ENCODE measurements at regions not wholly inside any gene's neighbourhood (a gene's known extent, or its start where the extent isn't known, plus 50 kb on each side); places are given as distances from the start of the nearest gene placed in this dataset.

DNA sequence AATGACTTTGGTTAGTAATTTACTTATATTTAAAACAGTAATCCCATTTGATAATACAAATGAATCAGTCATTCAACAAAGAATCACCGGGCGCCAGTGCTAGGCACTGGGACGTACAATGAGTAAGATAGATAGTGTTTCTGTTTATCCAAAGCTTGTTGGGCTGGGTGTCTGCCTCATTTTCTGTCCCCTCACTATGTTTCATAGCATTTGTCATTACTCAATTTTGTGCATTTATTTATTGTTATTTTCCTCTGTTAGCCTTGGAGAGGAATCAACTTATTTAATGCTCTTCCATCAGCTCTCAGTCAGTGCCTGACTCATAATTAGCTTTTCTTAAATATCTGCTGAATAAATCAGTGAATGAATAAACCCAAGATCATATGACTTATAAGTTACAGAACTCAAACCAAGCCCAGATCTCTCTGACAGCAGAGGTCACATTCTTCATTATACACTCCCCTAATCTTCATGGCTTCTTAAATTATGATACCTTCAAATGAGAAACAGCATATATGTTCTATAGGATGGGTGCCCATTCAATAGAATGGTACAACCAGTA lies 86.2 kb downstream of the TSPAN8 start:
- DNase-seq (ENCODE audit: low spot score): no peak

DNA sequence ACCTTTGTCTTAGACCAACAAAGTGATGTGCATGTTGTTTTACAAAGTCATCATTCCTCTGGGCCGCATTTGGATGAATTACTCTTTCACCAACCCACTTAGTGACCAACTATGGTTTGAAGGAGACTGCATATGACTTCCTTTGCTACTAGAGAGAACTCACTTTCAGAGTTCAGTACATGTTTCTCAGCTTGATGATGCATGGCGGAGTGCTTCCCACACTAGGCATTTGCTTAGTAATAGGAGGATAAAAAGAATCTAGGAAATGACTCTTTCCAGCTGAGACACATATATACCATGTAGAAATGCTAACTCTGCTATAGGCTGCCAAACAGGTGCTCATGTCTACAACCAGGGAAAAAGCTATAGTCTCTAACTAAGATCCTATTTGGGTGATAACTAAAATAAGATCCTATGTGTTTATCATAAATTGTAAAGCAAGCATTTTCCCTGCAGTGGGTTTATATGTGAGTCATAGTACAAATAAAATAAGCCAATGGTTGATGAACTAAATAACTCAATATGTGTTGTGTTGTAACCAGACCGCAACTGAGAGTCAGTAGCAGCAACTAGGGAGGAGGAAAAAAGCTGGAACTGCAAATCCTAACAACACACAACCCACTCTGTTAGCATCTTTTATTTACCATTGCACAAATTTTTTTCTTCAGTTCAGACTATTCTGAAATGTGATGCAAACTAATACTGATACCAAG lies 87.2 kb downstream of the TSPAN8 start:
- no peak for DNase-seq (ENCODE audit: low spot score)

DNA sequence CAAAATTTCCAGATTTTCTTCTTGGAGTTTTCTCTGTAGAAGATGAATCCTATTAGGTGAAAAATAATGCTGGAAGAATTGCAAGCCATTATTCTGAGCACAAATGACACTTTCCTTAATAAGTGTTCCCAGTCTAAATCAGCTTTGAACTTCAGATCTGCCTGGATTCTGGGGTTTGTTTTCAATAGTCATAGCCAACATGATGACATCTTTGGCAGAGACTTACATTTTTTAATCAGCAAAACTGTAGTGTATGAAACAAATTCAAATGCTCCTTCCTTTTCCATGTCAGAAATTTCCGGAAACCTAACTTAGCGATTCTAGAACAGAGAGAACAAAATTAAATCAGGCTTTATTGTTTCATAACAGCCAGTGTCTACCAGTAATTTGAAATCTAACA lies 88.5 kb downstream of the TSPAN8 start:
- DNase-seq (ENCODE audit: low spot score): no peak

DNA sequence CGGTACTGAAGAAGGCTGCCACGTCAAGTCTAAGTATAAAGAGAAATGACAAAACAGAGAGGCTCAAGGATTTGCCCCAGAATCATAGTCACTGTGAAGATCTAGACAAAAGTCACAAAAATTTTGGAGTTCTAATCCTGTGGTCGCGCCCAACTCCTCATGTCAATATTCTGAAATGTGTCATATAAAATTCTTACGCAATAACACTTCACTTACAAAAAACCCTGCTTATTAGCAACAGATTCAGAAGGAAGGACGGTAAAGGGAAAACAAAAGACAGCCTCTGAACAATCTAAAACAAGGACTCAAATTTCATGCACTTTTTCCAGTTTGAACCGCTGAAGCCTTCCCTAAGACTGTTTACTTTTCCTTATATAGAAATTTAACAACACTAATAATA lies 94.7 kb downstream of the TSPAN8 start:
- no peak for DNase-seq (ENCODE audit: low spot score)

DNA sequence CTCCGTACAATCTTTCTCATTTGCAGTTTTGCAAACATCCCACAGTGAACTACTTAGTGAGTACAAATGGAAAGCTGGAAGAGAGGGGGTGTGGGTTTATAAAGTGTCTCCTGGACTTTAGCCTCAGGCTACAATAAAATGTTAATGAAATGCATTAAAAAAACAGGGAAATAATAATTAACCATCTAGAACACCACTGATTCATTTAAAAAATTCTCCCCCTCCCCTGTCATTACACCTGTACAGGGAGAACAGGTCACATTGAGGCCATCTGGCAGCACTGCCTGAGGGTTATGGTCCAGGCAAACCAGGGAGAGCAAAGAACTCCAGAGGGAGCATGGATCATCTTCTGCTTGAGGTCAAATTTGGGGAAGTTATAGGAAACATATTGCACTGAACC lies 96.3 kb downstream of the TSPAN8 start:
- DNase-seq (ENCODE audit: low spot score): no peak

DNA sequence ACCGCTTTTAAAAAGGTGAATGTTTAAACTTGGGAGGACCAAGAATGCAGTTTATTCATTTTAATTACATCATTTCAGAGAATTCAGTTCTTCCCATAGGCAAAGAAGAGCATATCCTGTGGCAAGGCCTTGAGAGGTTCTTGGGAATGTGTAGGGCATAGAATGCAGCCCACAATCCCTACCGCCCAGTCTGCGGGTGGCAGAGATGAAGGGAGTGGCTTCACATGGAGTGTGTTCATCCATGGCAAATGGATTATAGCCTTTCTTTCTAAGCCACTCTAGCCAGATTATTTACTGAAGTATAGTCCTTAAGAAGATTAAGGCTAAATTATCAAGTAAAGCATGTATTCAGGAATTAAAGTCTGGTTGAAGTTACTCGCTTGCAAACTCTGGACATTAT lies 97.4 kb downstream of the TSPAN8 start:
- DNase-seq (ENCODE audit: low spot score): no peak

DNA sequence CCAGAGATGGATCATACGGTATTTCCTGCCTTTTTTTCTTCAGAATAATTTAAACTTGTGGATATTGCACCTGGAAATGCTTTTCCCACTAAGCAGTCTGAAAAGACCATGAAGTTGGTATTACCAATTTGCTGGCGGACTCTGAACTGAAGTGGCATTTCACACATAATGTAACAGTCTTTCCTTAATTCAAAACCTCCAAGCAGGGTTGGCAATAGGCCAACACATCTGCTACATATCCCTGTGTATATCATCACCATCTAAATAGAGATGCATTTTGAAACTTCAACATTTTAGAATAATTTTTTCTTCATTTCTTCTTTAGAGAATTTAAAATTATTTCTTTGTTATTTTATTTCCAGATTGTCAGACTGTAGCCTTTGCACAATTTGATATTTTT lies 100.5 kb downstream of the TSPAN8 start:
- no peak for DNase-seq (ENCODE audit: low spot score)

DNA sequence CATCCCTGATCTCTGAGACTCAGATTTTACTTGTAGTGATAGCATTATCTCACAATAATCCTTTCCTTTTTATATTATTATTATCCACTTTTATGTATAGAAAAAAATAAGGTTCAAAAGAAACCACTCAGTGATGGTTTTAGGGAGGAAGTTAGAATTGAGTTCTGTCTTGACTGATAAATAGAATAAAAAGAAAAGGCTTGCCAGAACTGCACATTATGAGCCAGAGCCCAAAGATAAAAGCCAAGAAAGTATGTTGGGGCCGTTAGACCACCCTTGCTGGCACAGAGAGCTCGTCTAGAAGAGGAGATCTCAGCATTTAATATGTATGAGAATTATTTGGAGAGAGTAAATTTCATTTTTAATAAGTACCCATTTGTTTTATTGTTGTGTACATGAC lies 103.2 kb downstream of the TSPAN8 start:
- DNase-seq (ENCODE audit: low spot score): no peak

DNA sequence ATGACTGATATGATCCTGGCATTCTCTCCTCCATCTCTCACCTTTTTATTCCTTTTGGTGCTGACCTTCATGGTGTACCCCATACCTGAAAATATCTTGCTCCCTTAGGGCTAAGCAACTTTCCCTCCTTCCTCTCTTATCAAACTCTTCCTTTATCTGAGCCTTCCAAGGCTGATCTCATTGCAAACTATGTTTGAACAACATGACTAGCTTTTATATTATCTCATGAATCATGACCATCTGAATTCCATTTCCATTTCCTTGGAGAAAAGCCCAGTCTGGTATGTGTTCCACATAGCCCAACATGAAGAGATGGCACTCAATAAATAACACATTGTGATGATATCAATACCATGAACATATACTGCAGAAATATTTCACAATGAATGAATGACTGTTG lies 111.6 kb downstream of the TSPAN8 start:
- peak; percentile 6 for DNase-seq (ENCODE audit: low spot score)

DNA sequence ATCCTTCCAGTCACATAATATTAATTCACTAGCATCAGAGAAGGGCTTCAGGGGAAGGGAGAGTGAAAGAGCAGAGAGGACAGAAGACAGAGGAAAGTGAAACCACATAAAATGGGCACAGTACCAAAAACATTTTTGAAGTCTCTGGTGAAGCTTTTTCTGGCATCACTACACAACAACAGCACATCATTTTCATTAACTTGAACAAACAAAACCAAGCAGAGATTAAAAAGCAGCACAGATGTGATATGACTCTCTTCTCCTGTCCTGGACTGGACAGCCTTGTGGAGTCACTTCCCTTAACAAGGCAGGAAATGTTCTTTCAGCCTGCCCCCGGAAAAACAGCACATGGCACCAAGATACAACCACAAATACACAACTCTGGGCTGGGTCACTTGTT lies 112.0 kb downstream of the TSPAN8 start:
- DNase-seq (ENCODE audit: low spot score): no peak

DNA sequence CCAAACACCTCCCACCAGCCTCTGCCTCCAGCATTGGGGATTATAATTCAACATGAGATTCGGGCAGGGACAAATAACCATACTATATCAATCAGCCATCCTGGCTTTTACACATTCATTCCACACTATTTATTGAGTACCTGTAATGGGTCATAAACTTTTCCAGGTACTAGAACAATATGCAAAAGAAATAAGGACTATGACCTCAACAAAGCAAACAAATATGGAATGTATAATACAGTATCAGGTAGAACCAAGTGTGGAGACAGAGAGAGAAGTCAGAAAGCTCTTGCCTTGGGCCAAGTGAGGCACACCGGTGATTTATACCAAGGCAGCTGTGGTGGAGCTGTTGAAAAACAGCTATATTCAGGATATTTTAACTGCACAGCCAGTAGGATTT lies 116.3 kb downstream of the TSPAN8 start:
- no peak for DNase-seq (ENCODE audit: low spot score)

DNA sequence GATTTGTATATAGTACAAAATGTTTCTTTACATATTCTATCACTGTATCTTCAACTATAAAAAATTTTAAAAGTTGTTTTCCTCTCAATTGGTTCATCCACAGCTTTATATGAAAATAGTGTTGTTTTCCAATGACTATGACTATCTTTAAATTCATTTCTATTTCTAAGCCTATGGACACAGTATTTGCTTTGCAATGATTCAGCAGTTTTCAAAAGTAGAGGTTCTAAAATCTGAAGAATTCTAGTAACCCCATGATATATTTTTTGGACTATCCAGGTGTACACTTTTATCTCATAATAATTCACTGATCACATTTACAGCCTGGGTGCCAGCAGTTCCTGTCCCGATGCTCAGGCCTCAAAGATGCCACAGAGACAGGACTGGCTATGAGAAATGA lies 118.4 kb upstream of the PTPRR start:
- DNase-seq (ENCODE audit: low spot score): no peak

DNA sequence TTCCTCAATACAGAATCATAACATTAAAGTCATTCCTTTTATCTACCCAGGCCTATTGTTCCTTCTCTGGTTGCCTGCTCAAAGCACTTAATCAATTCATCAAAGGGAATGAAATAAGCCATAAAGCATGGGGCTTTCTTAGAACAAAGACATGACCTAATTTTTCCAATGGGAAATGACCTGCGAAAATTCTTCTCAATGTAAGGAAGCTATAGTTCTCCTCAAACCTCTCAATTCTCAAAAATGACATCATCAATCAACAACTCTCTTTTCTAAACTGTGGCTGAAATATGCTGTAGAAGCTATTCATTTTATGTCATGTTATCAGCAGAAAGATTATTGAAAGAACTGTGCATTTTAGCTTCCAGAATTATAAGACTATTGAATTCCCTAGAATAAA lies 116.0 kb upstream of the PTPRR start:
- no peak for DNase-seq (ENCODE audit: low spot score)

DNA sequence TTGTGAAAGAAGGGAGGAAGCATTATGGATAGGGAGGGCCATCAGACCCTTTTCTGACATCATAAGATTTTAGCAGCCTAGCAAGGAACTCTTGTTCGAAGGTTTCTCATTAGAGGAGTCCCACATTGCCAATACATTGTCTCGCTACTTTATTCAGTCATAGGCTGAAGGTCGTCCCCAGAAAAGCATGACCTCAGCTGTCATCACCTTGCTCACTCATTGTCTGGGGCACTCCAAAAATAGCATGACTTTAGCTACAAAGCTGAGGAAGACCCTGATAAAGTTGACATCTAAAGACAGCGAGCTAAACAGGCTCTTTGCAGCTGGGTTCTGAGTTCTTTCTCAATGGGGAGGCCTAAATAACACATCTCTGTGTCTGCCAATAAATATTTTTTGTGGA lies 112.4 kb upstream of the PTPRR start:
- no peak for DNase-seq (ENCODE audit: low spot score)

DNA sequence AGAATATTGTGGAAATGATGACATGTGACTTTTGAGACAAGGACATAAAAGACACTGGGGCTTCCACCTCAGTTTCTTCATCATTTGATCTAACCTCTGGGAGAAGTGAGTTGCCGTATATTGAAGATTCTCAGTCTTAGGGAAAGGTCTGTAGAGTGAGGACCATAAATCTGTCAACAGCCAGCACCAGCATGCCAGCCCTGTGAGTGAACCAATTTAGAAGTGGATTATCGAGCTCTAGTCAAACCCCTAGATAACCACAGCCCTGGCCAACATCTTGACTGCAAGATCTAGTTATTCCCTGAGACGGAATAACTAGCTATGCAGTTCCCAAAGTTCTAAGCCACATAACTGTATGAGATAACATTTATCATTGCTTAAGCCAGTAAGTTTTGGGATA lies 108.8 kb upstream of the PTPRR start:
- DNase-seq (ENCODE audit: low spot score): no peak

DNA sequence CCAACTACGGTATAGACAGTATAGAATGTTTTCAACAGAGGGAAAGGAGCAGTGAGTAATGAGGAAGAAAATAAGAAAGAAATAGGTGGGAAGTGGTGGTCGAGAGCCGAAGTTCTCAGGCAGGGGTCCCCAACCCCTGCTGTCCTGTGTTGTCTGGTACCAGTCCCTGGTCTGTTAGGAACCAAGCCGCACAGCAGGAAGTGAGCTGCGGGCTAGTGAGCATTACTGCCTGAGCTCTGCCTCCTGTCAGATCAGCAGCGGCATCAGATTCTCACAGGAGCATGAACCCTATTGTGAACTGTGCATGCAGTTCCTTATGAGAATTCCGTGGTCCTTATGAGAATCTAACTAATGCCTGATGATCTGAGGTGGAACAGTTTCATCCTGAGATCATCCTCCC lies 107.3 kb upstream of the PTPRR start:
- DNase-seq (ENCODE audit: low spot score): no peak

DNA sequence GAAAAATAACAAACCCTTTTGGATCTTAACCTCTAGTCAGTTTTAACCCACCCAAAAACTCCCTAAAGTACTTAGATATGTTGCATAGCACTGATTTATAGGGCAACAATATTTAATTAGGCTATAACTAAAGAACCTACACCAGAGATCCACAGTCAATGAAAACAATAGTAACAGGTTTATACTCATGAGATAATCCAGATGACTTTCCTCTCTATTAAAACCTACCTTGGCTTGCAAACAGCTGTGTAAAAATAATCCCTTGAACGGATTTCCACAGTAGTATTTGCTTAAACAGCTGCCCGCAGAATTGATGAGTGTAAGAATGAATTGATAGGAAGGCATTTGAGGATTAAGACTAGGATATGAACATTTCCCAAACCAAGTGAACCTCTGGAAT lies 104.3 kb upstream of the PTPRR start:
- DNase-seq (ENCODE audit: low spot score): no peak

DNA sequence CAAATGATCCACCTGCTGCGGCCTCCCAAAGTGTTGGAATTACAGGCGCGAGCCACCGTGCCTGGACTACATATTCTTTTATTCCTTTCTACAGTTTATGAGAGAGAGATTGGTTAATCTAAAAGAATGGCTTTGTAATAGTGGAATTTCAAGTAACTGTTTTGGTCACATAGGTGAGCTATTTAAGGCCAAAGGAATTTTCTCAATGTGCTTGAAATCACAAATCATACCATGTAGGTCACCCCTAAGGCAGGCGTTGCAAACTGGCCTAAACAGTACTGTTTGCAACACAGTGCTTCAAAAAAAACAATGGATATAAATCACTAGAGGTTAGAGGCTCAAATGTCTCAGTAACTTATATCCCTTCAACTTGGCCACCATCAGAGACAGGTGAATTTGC lies 103.7 kb upstream of the PTPRR start:
- no peak for DNase-seq (ENCODE audit: low spot score)

DNA sequence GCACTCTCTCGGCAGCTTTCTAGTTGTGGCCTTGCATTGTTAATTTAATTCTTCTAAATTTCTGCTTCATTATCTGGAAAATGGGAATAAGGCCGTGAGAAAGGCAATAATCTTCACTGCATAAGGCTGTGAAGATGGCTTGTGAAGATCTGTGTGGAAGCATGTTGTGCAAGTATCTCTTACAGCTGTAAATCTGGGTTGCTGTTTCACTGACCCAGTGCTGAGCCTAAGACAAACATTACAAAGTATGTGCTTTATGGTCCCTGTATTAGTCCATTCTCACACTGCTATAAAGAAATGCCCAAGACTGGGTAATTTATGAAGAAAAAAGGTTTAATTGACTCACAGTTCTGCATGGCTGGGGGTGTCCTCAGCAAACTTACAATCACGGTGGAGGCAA lies 101.0 kb upstream of the PTPRR start:
- DNase-seq (ENCODE audit: low spot score): no peak

DNA sequence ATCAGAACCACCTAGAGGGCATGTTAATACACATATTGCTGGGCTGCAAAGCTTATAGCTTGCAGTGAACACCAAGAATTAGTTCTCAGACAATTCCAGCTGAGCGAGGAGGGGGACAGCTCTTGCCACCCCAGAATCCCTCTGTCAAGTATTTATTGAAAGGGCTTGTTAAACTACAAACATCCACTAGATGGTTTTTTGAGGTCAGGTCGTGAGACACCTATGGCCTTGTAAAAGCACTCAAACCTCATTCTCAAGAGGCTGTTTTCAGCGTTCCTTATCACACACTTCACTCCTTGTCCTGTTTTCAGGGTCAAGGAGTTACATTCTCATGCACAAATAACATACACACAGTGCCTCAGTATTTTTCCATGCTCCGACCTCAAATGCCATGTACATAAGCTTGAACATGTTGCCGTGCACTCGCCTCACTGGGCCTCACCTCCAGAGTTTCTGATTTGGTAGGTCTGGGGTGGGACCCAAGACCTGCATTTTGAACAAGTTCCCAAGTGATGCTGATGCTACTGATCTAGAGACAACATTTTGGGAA lies 98.8 kb upstream of the PTPRR start:
- no peak for DNase-seq (ENCODE audit: low spot score)

DNA sequence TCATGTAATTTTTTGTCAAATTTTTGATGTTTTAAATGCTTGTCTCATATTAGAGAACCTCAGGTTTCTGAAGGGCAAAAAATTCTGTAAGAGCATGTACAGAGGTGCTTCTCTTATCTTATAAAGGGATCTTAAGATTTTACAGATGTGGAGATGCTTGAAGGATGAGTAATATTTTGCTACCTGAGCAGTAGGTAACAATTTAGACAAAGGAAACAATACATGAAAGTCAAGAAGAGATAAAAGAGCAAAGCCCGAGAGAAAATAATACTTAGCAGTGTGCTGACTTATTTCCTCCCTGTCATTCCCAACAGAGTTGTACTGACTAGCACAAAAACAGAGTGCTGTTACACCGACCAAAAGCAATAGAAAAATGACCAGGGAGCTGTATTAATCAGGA lies 98.1 kb upstream of the PTPRR start:
- DNase-seq (ENCODE audit: low spot score): no peak

DNA sequence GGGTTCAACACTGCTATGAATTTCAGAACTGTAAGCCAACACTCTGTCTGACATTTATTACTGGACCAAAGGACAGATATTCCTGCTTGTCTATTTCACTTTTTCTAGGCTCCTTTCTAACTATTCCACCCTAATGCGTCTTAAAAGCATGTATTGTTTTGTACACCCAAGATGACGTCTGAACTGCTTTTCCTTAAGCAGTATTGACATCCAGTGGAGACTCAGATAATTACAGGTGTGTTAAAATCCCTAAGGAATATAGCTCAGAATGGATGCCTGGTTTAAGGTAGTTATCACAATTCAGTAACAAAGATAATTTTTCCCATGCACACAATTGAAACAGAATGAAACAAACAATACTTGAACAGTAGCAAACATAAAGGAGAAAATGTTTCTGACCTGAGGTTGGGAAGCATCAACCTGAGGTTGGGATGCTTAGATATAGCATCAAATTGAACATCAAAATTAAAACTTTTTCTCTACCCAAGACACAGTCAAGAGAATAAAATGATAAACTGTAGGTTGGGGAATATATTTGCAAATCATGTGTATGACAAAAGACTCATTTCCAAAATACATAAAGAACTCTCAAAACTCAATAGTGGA lies 93.7 kb upstream of the PTPRR start:
- peak; percentile 40 for DNase-seq (ENCODE audit: low spot score)

DNA sequence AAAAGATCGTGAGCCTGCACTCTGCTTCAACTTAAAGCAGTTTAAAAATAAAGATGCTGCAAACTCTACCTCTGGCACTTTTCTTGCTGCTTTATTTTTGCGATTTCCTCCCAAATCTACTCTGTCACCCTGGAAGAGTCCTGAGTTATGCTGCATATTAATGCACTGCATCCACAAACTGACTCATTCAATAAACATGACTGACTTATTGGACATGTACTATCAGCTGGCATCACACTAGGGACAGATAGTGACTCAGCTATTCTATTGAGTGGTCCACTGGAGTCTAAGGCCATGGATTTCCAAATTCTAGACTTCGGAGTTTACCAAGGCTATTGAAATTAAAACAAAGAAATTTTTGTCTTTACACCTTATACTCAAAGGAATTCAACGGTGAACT lies 90.7 kb upstream of the PTPRR start:
- DNase-seq (ENCODE audit: low spot score): peak; percentile 7

DNA sequence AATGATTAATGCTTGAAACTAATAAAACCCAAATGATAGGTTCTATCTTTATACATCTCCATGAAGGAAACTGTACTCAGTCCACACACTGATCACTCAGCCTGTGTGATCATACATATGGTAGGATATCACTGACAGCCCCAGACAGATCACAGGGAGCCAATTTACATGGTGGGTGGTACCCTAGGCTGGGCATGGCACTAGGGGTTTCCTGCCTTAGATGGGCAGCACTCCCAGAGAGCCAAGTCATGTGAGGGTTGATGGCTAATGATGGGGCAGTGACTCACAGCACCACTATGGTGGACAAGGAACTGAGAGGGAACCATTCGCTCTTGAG lies 89.6 kb upstream of the PTPRR start:
- DNase-seq (ENCODE audit: low spot score): no peak

Measured in GM03348 (cell line).